ENCODE measurements at regions not wholly inside any gene's neighbourhood (a gene's known extent, or its start where the extent isn't known, plus 50 kb on each side); places are given as distances from the start of the nearest gene placed in this dataset.

- Histone ChIP-seq H3K4me1 (ENCODE audit: control insufficient read depth, insufficient read depth, low read length) (no peaks in the 10 kb centered on the region), H3K9me3 (ENCODE audit: control insufficient read depth, low read length) (no peaks in the 10 kb centered on the region), H3K9ac (ENCODE audit: low read length) (no peak overlapping the region), H3K36me3 (ENCODE audit: control insufficient read depth, insufficient read depth, low read length) (no peaks in the 10 kb centered on the region), H3K4me3 (ENCODE audit: low read length) (no peak overlapping the region), H3K27me3 (ENCODE audit: control insufficient read depth, insufficient read depth, low read length) (no peaks in the 10 kb centered on the region)
Observed at GRCh38 chr16:64410306-64410705, 711.6 kb downstream of the CDH11 start.

DNA sequence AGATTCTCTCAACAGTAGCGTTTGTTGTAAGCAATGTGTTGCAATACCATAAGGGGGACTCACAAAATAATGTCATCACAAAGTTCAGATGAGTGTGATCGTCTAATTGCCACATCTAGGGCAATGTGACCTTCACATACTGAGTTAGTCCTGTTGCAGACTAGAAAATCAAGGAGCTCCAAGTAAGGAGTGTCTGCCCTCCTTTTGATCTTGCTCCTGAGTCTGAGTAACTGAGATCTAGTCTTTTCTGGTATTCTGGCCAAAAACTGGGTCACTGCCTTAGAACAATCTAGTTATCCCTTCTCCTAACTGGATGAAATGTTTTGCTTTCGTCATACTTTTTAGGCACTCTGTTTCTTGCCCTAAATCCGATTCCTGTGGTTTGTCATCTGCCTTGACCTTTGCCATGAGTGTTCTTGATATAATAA is 712.1 kb downstream of the CDH11 start:
- H3K27me3 ChIP-seq (ENCODE audit: control insufficient read depth, insufficient read depth, low read length) = no peaks in the 10 kb centered on the region

GRCh38 chr16:64408699-64409098 is 713.2 kb downstream of the CDH11 start:
- Histone ChIP-seq H3K9me3 (ENCODE audit: control insufficient read depth, low read length) (no peaks in the 10 kb centered on the region), H3K4me3 (ENCODE audit: low read length) (no peak overlapping the region), H3K4me1 (ENCODE audit: control insufficient read depth, insufficient read depth, low read length) (no peaks in the 10 kb centered on the region), H3K36me3 (ENCODE audit: control insufficient read depth, insufficient read depth, low read length) (no peaks in the 10 kb centered on the region), H3K9ac (ENCODE audit: low read length) (no peak overlapping the region), H3K27me3 (ENCODE audit: control insufficient read depth, insufficient read depth, low read length) (no peaks in the 10 kb centered on the region)

More for the DNA sequence above, 712.1 kb downstream of the CDH11 start:
- Histone ChIP-seq H3K36me3 (ENCODE audit: control insufficient read depth, insufficient read depth, low read length) (no peaks in the 10 kb centered on the region), H3K9ac (ENCODE audit: low read length) (no peak overlapping the region), H3K9me3 (ENCODE audit: control insufficient read depth, low read length) (no peaks in the 10 kb centered on the region), H3K4me1 (ENCODE audit: control insufficient read depth, insufficient read depth, low read length) (no peaks in the 10 kb centered on the region), H3K4me3 (ENCODE audit: low read length) (no peak overlapping the region)

DNA sequence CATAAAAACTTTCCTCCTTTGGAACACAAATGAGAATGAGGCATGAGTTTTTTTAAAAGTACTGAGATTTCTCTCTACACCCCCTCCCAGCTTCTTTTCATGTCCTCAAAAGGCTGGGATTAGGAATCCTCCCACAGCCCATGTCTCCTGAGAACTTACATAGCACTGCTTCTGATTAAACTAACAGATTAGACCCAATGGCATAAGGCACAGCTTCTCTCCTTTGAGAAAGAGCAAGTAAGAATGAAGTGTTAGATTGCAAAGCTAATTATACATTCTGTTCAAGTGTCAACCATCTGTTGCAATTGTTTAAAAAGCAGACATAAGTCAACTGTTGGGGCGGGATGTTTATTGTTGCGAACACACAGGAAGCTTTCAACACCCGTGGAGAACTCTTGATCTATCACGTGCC is 715.1 kb downstream of the CDH11 start:
- Histone ChIP-seq H3K9ac (ENCODE audit: low read length) (no peak overlapping the region), H3K4me1 (ENCODE audit: control insufficient read depth, insufficient read depth, low read length) (no peaks in the 10 kb centered on the region), H3K27me3 (ENCODE audit: control insufficient read depth, insufficient read depth, low read length) (no peaks in the 10 kb centered on the region), H3K36me3 (ENCODE audit: control insufficient read depth, insufficient read depth, low read length) (no peaks in the 10 kb centered on the region), H3K4me3 (ENCODE audit: low read length) (no peak overlapping the region), H3K9me3 (ENCODE audit: control insufficient read depth, low read length) (no peaks in the 10 kb centered on the region)

DNA sequence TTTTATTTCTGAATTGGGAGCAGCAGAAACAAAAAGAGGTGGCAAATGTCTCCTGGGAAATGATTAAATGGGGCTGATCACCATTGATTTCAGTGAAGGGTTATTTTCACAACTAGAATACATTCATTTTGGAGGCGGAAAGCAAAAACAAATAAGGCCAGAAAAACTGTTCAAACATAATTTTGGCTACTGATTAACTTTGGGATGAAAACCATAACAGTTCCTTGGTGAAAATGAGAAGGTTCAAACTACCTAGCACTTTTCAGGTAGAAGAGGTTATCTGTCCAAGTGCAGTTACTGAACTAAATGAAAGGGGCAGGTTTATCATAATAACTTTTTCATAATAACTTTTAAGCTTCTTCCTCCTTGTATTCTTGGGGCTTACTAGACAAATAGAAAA is 718.5 kb downstream of the CDH11 start:
- no peaks in the 10 kb centered on the region for H3K9me3 ChIP-seq (ENCODE audit: control insufficient read depth, low read length)
- H3K27me3 ChIP-seq (ENCODE audit: control insufficient read depth, insufficient read depth, low read length) = no peaks in the 10 kb centered on the region
- no peaks in the 10 kb centered on the region for H3K4me1 ChIP-seq (ENCODE audit: control insufficient read depth, insufficient read depth, low read length)
- no peaks in the 10 kb centered on the region for H3K36me3 ChIP-seq (ENCODE audit: control insufficient read depth, insufficient read depth, low read length)
- no peak overlapping the region for H3K9ac ChIP-seq (ENCODE audit: low read length)
- H3K4me3 ChIP-seq (ENCODE audit: low read length) = no peak overlapping the region

GRCh38 chr16:64398793-64399192 is 723.1 kb downstream of the CDH11 start:
- Histone ChIP-seq H3K9me3 (ENCODE audit: control insufficient read depth, low read length) (no peaks in the 10 kb centered on the region), H3K27me3 (ENCODE audit: control insufficient read depth, insufficient read depth, low read length) (no peaks in the 10 kb centered on the region), H3K36me3 (ENCODE audit: control insufficient read depth, insufficient read depth, low read length) (no peaks in the 10 kb centered on the region), H3K9ac (ENCODE audit: low read length) (no peak overlapping the region), H3K4me1 (ENCODE audit: control insufficient read depth, insufficient read depth, low read length) (no peaks in the 10 kb centered on the region), H3K4me3 (ENCODE audit: low read length) (no peak overlapping the region)

- H3K27me3 ChIP-seq (ENCODE audit: control insufficient read depth, insufficient read depth, low read length) = no peaks in the 10 kb centered on the region
- no peaks in the 10 kb centered on the region for H3K9me3 ChIP-seq (ENCODE audit: control insufficient read depth, low read length)
- no peaks in the 10 kb centered on the region for H3K4me1 ChIP-seq (ENCODE audit: control insufficient read depth, insufficient read depth, low read length)
- H3K36me3 ChIP-seq (ENCODE audit: control insufficient read depth, insufficient read depth, low read length) = no peaks in the 10 kb centered on the region
- H3K9ac ChIP-seq (ENCODE audit: low read length) = no peak overlapping the region
- H3K4me3 ChIP-seq (ENCODE audit: low read length) = no peak overlapping the region
Observed at GRCh38 chr16:64397945-64398508, 723.8 kb downstream of the CDH11 start.

- H3K36me3 ChIP-seq (ENCODE audit: control insufficient read depth, insufficient read depth, low read length) = no peaks in the 10 kb centered on the region
- H3K9ac ChIP-seq (ENCODE audit: low read length) = no peak overlapping the region
- no peaks in the 10 kb centered on the region for H3K27me3 ChIP-seq (ENCODE audit: control insufficient read depth, insufficient read depth, low read length)
- H3K4me1 ChIP-seq (ENCODE audit: control insufficient read depth, insufficient read depth, low read length) = no peaks in the 10 kb centered on the region
- H3K4me3 ChIP-seq (ENCODE audit: low read length) = no peak overlapping the region
- no peaks in the 10 kb centered on the region for H3K9me3 ChIP-seq (ENCODE audit: control insufficient read depth, low read length)
Observed at GRCh38 chr16:64397042-64397441, 724.8 kb downstream of the CDH11 start.

DNA sequence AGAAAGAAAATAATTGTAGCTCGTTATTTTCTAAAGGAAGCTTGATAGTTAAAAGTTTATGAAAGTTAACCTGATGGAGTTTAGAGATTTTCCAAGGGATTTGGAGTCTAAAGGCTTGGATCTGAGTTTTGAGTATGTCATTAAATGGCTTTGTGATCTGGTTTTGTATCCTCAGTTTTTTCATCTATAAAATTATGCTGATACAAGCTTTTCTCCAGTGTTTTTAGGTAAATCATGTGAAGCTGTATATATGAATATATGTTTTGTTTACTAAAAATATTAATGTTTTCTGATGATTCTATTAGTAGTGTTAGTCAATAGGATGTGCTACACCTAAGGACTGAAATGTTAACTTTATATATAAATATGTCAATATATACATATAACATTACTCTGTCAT is 727.8 kb downstream of the CDH11 start:
- no peaks in the 10 kb centered on the region for H3K9me3 ChIP-seq (ENCODE audit: control insufficient read depth, low read length)
- H3K9ac ChIP-seq (ENCODE audit: low read length) = no peak overlapping the region
- H3K4me1 ChIP-seq (ENCODE audit: control insufficient read depth, insufficient read depth, low read length) = no peaks in the 10 kb centered on the region
- H3K4me3 ChIP-seq (ENCODE audit: low read length) = no peak overlapping the region
- no peaks in the 10 kb centered on the region for H3K36me3 ChIP-seq (ENCODE audit: control insufficient read depth, insufficient read depth, low read length)
- H3K27me3 ChIP-seq (ENCODE audit: control insufficient read depth, insufficient read depth, low read length) = no peaks in the 10 kb centered on the region

DNA sequence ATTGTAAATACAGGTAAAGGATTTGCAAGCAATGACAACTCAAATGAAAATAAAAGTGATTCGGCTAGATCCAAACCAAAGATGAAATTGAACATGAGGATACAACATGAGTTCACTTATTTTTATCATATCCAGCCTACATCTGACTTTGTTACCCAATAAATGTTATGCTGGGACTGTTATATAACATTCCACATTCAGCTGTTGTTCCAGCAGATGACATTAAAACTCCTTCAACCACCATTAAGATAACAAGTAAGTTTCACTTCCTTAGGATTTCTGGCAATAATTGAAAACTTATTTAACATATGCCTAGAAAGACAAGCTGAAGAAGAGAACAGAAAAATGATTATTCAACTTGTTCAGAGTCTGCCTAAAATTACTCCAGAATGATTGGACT is 729.4 kb downstream of the CDH11 start:
- H3K4me3 ChIP-seq (ENCODE audit: low read length) = no peak overlapping the region
- H3K27me3 ChIP-seq (ENCODE audit: control insufficient read depth, insufficient read depth, low read length) = no peaks in the 10 kb centered on the region
- no peak overlapping the region for H3K9ac ChIP-seq (ENCODE audit: low read length)
- H3K36me3 ChIP-seq (ENCODE audit: control insufficient read depth, insufficient read depth, low read length) = no peaks in the 10 kb centered on the region
- no peaks in the 10 kb centered on the region for H3K9me3 ChIP-seq (ENCODE audit: control insufficient read depth, low read length)
- H3K4me1 ChIP-seq (ENCODE audit: control insufficient read depth, insufficient read depth, low read length) = no peaks in the 10 kb centered on the region

GRCh38 chr16:64391063-64391600 is 730.7 kb downstream of the CDH11 start:
- H3K4me1 ChIP-seq (ENCODE audit: control insufficient read depth, insufficient read depth, low read length) = no peaks in the 10 kb centered on the region
- no peak overlapping the region for H3K9ac ChIP-seq (ENCODE audit: low read length)
- no peaks in the 10 kb centered on the region for H3K36me3 ChIP-seq (ENCODE audit: control insufficient read depth, insufficient read depth, low read length)
- H3K9me3 ChIP-seq (ENCODE audit: control insufficient read depth, low read length) = no peaks in the 10 kb centered on the region
- no peaks in the 10 kb centered on the region for H3K27me3 ChIP-seq (ENCODE audit: control insufficient read depth, insufficient read depth, low read length)
- no peak overlapping the region for H3K4me3 ChIP-seq (ENCODE audit: low read length)

GRCh38 chr16:64390102-64390501 is 731.8 kb downstream of the CDH11 start:
- Histone ChIP-seq H3K9ac (ENCODE audit: low read length) (no peak overlapping the region), H3K36me3 (ENCODE audit: control insufficient read depth, insufficient read depth, low read length) (no peaks in the 10 kb centered on the region), H3K27me3 (ENCODE audit: control insufficient read depth, insufficient read depth, low read length) (no peaks in the 10 kb centered on the region), H3K4me3 (ENCODE audit: low read length) (no peak overlapping the region), H3K4me1 (ENCODE audit: control insufficient read depth, insufficient read depth, low read length) (no peaks in the 10 kb centered on the region), H3K9me3 (ENCODE audit: control insufficient read depth, low read length) (no peaks in the 10 kb centered on the region)

GRCh38 chr16:64384636-64385035 is 737.2 kb downstream of the CDH11 start:
- Histone ChIP-seq H3K27me3 (ENCODE audit: control insufficient read depth, insufficient read depth, low read length) (no peaks in the 10 kb centered on the region), H3K36me3 (ENCODE audit: control insufficient read depth, insufficient read depth, low read length) (no peaks in the 10 kb centered on the region), H3K9ac (ENCODE audit: low read length) (no peak overlapping the region), H3K4me1 (ENCODE audit: control insufficient read depth, insufficient read depth, low read length) (no peaks in the 10 kb centered on the region), H3K9me3 (ENCODE audit: control insufficient read depth, low read length) (no peaks in the 10 kb centered on the region), H3K4me3 (ENCODE audit: low read length) (no peak overlapping the region)

Data from mucosa of stomach (tissue), 1 donor.